Esophagus squamous epithelium (tissue), 4 donors: ENCODE measurements at regions not wholly inside any gene's neighbourhood (a gene's known extent, or its start where the extent isn't known, plus 50 kb on each side); places are given as distances from the start of the nearest gene placed in this dataset.

ENCODE experiments used
- POLR2A ChIP-seq, 4 donors: fragments of 450-650 bp; IDR thresholded peaks; one replicate each; pipeline ENCODE4 v1.6.1; 2017; ENCODE audit warnings: antibody characterized with exemption in 4 of 4, mild to moderate bottlenecking in 4 of 4, moderate library complexity in 3 of 4
- TF ChIP-seq, protein P1 (sequence below), 6 experiments: fragments of 450-650 bp in 4 of 6; fragments of 200-600 bp in 2 of 6; sonication (generic) in 2 of 6; IDR thresholded peaks; one replicate each; pipeline ENCODE4 v1.5.1; 2016 to 2019; ENCODE audit warnings: antibody characterized with exemption in 6 of 6, mild to moderate bottlenecking in 4 of 6, moderate library complexity in 4 of 6

DNA sequence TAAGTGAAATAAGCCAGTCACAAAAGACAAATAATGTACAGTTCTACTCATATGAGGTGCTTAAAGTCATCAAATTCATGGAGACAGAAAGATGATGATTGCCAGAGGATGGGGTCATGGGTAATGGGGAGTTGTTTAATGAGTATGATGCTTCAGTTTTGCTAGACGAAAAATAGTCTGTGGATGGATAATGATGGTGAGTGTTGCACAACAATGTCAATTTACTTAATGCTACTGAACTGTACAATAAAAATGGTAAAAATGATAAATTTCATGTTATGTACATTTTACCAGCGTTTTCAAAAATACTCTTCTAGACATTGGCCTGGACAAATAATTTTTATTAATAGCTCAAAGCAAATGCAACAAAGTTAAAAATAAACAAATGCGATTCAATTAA is 118.5 kb upstream of the KYNU start:
- TF ChIP-seq, protein P1, sequence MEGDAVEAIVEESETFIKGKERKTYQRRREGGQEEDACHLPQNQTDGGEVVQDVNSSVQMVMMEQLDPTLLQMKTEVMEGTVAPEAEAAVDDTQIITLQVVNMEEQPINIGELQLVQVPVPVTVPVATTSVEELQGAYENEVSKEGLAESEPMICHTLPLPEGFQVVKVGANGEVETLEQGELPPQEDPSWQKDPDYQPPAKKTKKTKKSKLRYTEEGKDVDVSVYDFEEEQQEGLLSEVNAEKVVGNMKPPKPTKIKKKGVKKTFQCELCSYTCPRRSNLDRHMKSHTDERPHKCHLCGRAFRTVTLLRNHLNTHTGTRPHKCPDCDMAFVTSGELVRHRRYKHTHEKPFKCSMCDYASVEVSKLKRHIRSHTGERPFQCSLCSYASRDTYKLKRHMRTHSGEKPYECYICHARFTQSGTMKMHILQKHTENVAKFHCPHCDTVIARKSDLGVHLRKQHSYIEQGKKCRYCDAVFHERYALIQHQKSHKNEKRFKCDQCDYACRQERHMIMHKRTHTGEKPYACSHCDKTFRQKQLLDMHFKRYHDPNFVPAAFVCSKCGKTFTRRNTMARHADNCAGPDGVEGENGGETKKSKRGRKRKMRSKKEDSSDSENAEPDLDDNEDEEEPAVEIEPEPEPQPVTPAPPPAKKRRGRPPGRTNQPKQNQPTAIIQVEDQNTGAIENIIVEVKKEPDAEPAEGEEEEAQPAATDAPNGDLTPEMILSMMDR (IDR thresholded peaks at IDR 0.05): no peak
- no peak for TF ChIP-seq POLR2A (IDR thresholded peaks at IDR 0.05)
